NCI-H2081 (cell line): ENCODE measurements at regions not wholly inside any gene's neighbourhood (a gene's known extent, or its start where the extent isn't known, plus 50 kb on each side); places are given as distances from the start of the nearest gene placed in this dataset.

Experiments used
- DNase-seq, 2 experiments: peaks; one replicate each; lab custom pipeline; 2025; lab: John Stamatoyannopoulos, UW

- DNase-seq: no peak
Measured at GRCh38 chr10:58970160-58970915, 206.1 kb upstream of the PHYHIPL start.

DNA sequence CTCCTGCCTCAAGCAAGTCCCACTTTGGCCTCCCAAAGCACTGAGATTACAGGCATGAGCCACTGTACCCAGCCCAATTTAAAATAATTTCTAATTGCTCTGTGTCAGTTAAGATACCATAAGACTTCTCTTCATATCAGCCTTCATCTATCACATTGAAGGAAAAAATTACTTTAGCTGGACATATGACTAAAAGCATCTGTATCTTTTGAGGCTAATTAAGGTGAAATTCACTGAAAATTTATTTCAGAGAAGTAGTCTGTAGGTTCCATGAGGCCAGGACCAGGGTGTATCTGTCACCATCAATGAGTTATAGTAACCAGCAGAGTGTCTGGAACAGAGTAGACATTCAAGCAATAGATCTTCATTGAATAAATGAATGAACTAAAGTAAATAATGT lies 205.2 kb upstream of the PHYHIPL start:
- DNase-seq: no peak

GRCh38 chr10:58971796-58972491 lies 204.5 kb upstream of the PHYHIPL start:
- no peak for DNase-seq

- DNase-seq: no peak
Measured at GRCh38 chr10:58972576-58973234, 203.7 kb upstream of the PHYHIPL start.

DNA sequence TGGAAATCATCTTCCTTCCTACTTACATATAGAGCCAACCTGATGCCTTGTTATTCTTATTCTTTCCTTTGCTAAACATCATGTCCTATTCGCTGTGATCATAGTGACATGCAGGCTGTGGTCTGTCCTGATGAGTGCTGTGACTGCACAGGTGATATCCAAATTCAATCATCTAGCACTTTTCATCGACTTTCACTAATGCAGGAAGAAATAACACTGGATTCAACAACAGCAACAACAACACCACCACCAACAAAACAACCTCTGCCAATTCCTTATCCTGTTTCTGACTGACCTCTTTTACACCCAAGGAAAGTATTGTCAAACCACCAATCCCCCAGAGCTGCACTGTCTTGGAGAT lies 203.2 kb upstream of the PHYHIPL start:
- no peak for DNase-seq

- DNase-seq: no peak
Measured at GRCh38 chr10:58976254-58976653, 200.2 kb upstream of the PHYHIPL start.

GRCh38 chr10:58979711-58980110 lies 196.7 kb upstream of the PHYHIPL start:
- no peak for DNase-seq

DNA sequence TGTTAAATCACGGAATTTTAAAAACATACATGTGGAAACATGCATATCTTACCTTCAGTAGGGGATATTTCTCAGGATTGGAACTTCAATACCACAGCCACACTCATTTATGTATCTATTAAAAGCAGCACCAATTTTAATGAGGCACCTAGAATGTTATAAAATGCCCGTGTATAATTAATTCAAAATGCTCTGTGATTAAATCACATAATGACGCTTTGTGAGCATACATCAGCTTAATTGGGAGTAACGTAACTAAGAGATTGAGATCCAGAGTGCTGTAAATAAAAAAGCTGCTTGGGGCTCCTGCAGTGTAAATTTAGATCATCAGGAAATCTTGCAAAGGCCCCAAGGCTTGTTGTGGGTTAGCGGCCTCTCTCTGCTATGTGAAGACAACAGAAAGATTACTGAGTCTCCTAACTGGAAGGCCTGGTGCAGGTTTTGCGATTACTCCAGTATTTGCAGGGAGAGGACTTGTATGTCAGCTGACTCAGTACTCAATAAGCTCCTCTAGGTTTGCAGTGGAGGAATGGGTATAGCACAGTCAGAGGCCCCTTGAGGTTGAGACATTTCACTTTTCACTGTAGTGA lies 195.5 kb upstream of the PHYHIPL start:
- no peak for DNase-seq

GRCh38 chr10:58981846-58982245 lies 194.6 kb upstream of the PHYHIPL start:
- DNase-seq: no peak

DNA sequence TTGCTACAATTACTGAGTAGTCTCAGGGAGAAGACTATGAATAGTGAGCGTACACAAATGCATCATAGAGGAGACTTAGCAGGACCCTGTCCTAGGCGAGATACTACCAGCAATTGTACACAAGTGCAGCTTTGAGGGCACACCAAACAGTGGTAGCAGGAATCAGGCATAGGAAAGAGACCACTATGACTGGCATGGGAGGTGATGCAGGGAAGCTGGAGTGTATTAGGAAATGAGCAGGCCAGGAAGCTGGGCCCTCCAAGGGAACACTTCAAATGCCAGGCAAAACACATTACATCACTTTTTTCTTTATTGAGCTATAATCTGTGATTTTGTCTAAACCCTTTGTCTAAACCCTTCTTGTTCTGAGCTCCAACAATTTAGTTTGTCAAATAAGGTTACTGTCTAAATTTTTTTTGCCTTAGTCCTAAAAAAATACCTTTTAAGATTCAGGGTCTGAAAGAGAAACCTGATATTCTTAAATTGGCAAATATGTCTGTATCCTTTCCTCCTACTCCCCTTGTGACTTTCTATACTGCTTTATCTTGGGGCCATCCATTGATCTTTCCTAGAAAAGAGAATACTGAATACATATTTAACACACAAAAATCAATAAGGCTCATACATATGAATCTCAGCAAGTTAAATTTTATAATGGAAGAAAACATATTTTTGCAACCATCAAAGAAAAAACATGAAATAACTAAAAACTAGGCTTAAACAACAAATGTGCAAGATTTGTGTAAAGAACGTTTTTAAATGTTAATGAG lies 193.8 kb upstream of the PHYHIPL start:
- DNase-seq: no peak

- DNase-seq: no peak
Measured at GRCh38 chr10:58985216-58985615, 191.2 kb upstream of the PHYHIPL start.

- no peak for DNase-seq
Measured at GRCh38 chr10:58989486-58990039, 186.9 kb upstream of the PHYHIPL start.

GRCh38 chr10:58990693-58991092 lies 185.8 kb upstream of the PHYHIPL start:
- no peak for DNase-seq

DNA sequence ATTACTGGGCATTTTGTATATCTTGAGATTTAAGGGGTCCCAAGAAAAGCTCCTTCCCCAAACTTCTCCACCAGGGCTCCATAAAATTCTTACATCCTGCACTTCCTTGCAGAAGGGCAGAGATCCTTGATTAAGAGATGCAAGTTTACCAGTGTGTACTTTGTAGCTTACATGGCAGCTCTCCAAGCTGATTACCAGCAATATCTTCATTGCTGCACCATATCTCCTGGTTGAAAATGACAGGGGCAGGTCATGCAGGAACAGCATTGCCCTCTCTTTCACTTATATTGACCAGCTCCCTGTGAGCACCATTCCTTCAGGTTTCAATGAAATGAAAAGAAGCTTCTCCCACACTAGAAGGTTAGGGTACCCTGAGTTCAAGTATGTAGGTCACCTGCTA lies 184.6 kb upstream of the PHYHIPL start:
- no peak for DNase-seq

- DNase-seq: no peak
Measured at GRCh38 chr10:58992830-58993460, 183.5 kb upstream of the PHYHIPL start.

- DNase-seq: no peak
Measured at GRCh38 chr10:58993480-58994221, 182.8 kb upstream of the PHYHIPL start.

GRCh38 chr10:58994226-58995057 lies 182.0 kb upstream of the PHYHIPL start:
- no peak for DNase-seq

GRCh38 chr10:58995058-58995596 lies 181.3 kb upstream of the PHYHIPL start:
- no peak for DNase-seq

- DNase-seq: no peak
Measured at GRCh38 chr10:58996063-58996462, 180.4 kb upstream of the PHYHIPL start.
